ENCODE measurements at regions not wholly inside any gene's neighbourhood (a gene's known extent, or its start where the extent isn't known, plus 50 kb on each side); places are given as distances from the start of the nearest gene placed in this dataset.
"Not testable (repeated sequence)": the region's sequence is repeated elsewhere in the genome, so short reads cannot be mapped to it uniquely, and the experiment has no call there.

GRCh38 chr18:47389210-47389609, 137.8 kb upstream of the SKOR2 start:
- H3K36me3 ChIP-seq (ENCODE audit: control insufficient read depth in 2 of 2, insufficient read depth in 2 of 2, low read length in 1 of 2): no peaks in the 10 kb centered on the region
- WGBS, 2 donors: 17 to 26% methylated on average over 2 of the region's 2 CpGs
- no peaks in the 10 kb centered on the region for H3K4me1 ChIP-seq (ENCODE audit: control insufficient read depth in 2 of 2, insufficient read depth in 2 of 2, low read length in 1 of 2)
- no peaks in the 10 kb centered on the region for H3K9me3 ChIP-seq (ENCODE audit: control insufficient read depth in 2 of 2, insufficient read depth in 1 of 2, low read depth in 1 of 2, low read length in 1 of 2)
- no peak overlapping the region for H3K4me3 ChIP-seq (ENCODE audit: low read depth in 1 of 2, low read length in 2 of 2)
- H3K27me3 ChIP-seq (ENCODE audit: control insufficient read depth in 1 of 2, insufficient read depth in 2 of 2, low read length in 2 of 2): no peaks in the 10 kb centered on the region
- H3K27ac ChIP-seq (ENCODE audit: low read depth in 2 of 2, low read length in 1 of 2): no peak overlapping the region

GRCh38 chr18:47387864-47388263, 136.4 kb upstream of the SKOR2 start:
- H3K27me3 ChIP-seq (ENCODE audit: control insufficient read depth in 1 of 2, insufficient read depth in 2 of 2, low read length in 2 of 2): peaks cover 0 to 2% of the 10 kb centered on the region in 2 donors
- no peaks in the 10 kb centered on the region for H3K4me1 ChIP-seq (ENCODE audit: control insufficient read depth in 2 of 2, insufficient read depth in 2 of 2, low read length in 1 of 2)
- no peak overlapping the region for H3K27ac ChIP-seq (ENCODE audit: low read depth in 2 of 2, low read length in 1 of 2)
- no peaks in the 10 kb centered on the region for H3K36me3 ChIP-seq (ENCODE audit: control insufficient read depth in 2 of 2, insufficient read depth in 2 of 2, low read length in 1 of 2)
- no peaks in the 10 kb centered on the region for H3K9me3 ChIP-seq (ENCODE audit: control insufficient read depth in 2 of 2, insufficient read depth in 1 of 2, low read depth in 1 of 2, low read length in 1 of 2)
- no peak overlapping the region for H3K4me3 ChIP-seq (ENCODE audit: low read depth in 1 of 2, low read length in 2 of 2)

- no peak overlapping the region for H3K27ac ChIP-seq (ENCODE audit: low read depth in 2 of 2, low read length in 1 of 2)
- H3K27me3 ChIP-seq (ENCODE audit: control insufficient read depth in 1 of 2, insufficient read depth in 2 of 2, low read length in 2 of 2): peaks cover 0 to 2% of the 10 kb centered on the region in 2 donors
- no peaks in the 10 kb centered on the region for H3K4me1 ChIP-seq (ENCODE audit: control insufficient read depth in 2 of 2, insufficient read depth in 2 of 2, low read length in 1 of 2)
- no peak overlapping the region for H3K4me3 ChIP-seq (ENCODE audit: low read depth in 1 of 2, low read length in 2 of 2)
- H3K9me3 ChIP-seq (ENCODE audit: control insufficient read depth in 2 of 2, insufficient read depth in 1 of 2, low read depth in 1 of 2, low read length in 1 of 2): no peaks in the 10 kb centered on the region
- WGBS, 2 donors: 56 to 71% methylated on average over 1 of the region's 1 CpG
- H3K36me3 ChIP-seq (ENCODE audit: control insufficient read depth in 2 of 2, insufficient read depth in 2 of 2, low read length in 1 of 2): no peaks in the 10 kb centered on the region
These were observed 132.3 kb upstream of the SKOR2 start for GRCh38 chr18:47383729-47384128.

GRCh38 chr18:47381975-47382570, 130.6 kb upstream of the SKOR2 start:
- WGBS, 2 donors: 10 to 18% methylated on average over 14 of the region's 14 CpGs
- Histone ChIP-seq H3K36me3 (ENCODE audit: control insufficient read depth in 2 of 2, insufficient read depth in 2 of 2, low read length in 1 of 2) (no peaks in the 10 kb centered on the region), H3K27ac (ENCODE audit: low read depth in 2 of 2, low read length in 1 of 2) (no peak overlapping the region), H3K4me3 (ENCODE audit: low read depth in 1 of 2, low read length in 2 of 2) (no peak overlapping the region), H3K27me3 (ENCODE audit: control insufficient read depth in 1 of 2, insufficient read depth in 2 of 2, low read length in 2 of 2) (peaks cover 0 to 2% of the 10 kb centered on the region in 2 donors), H3K4me1 (ENCODE audit: control insufficient read depth in 2 of 2, insufficient read depth in 2 of 2, low read length in 1 of 2) (no peaks in the 10 kb centered on the region), H3K9me3 (ENCODE audit: control insufficient read depth in 2 of 2, insufficient read depth in 1 of 2, low read depth in 1 of 2, low read length in 1 of 2) (no peaks in the 10 kb centered on the region)

- H3K27ac ChIP-seq (ENCODE audit: low read depth in 2 of 2, low read length in 1 of 2): no peak overlapping the region
- H3K4me1 ChIP-seq (ENCODE audit: control insufficient read depth in 2 of 2, insufficient read depth in 2 of 2, low read length in 1 of 2): no peaks in the 10 kb centered on the region
- H3K36me3 ChIP-seq (ENCODE audit: control insufficient read depth in 2 of 2, insufficient read depth in 2 of 2, low read length in 1 of 2): no peaks in the 10 kb centered on the region
- WGBS, 2 donors: 83 to 86% methylated on average over 1 of the region's 1 CpG
- no peaks in the 10 kb centered on the region for H3K9me3 ChIP-seq (ENCODE audit: control insufficient read depth in 2 of 2, insufficient read depth in 1 of 2, low read depth in 1 of 2, low read length in 1 of 2)
- H3K27me3 ChIP-seq (ENCODE audit: control insufficient read depth in 1 of 2, insufficient read depth in 2 of 2, low read length in 2 of 2): peaks cover 0 to 2% of the 10 kb centered on the region in 2 donors
- no peak overlapping the region for H3K4me3 ChIP-seq (ENCODE audit: low read depth in 1 of 2, low read length in 2 of 2)
These were observed 128.7 kb upstream of the SKOR2 start for GRCh38 chr18:47380153-47380552.

- WGBS, 2 donors: 65 to 81% methylated on average over 3 of the region's 3 CpGs
These were observed 122.0 kb upstream of the SKOR2 start for GRCh38 chr18:47373465-47373864.

GRCh38 chr18:47370052-47370451, 118.6 kb upstream of the SKOR2 start:
- Histone ChIP-seq H3K9me3 (ENCODE audit: control insufficient read depth in 2 of 2, insufficient read depth in 1 of 2, low read depth in 1 of 2, low read length in 1 of 2) (no peaks in the 10 kb centered on the region), H3K27me3 (ENCODE audit: control insufficient read depth in 1 of 2, insufficient read depth in 2 of 2, low read length in 2 of 2) (peaks cover 0 to 4% of the 10 kb centered on the region in 2 donors)
- 65 to 69% methylated on average over 2 of the region's 2 CpGs for WGBS, 2 donors

More at GRCh38 chr18:47373465-47373864, 122.0 kb upstream of the SKOR2 start:
- no peak overlapping the region for H3K4me3 ChIP-seq (ENCODE audit: low read depth in 1 of 2, low read length in 2 of 2)
- peaks cover 0 to 4% of the 10 kb centered on the region in 2 donors for H3K27me3 ChIP-seq (ENCODE audit: control insufficient read depth in 1 of 2, insufficient read depth in 2 of 2, low read length in 2 of 2)
- no peak overlapping the region for H3K27ac ChIP-seq (ENCODE audit: low read depth in 2 of 2, low read length in 1 of 2)
- no peaks in the 10 kb centered on the region for H3K4me1 ChIP-seq (ENCODE audit: control insufficient read depth in 2 of 2, insufficient read depth in 2 of 2, low read length in 1 of 2)
- no peaks in the 10 kb centered on the region for H3K9me3 ChIP-seq (ENCODE audit: control insufficient read depth in 2 of 2, insufficient read depth in 1 of 2, low read depth in 1 of 2, low read length in 1 of 2)
- H3K36me3 ChIP-seq (ENCODE audit: control insufficient read depth in 2 of 2, insufficient read depth in 2 of 2, low read length in 1 of 2): no peaks in the 10 kb centered on the region

GRCh38 chr18:47354061-47354460, 102.6 kb upstream of the SKOR2 start:
- H3K36me3 ChIP-seq (ENCODE audit: control insufficient read depth in 2 of 2, insufficient read depth in 2 of 2, low read length in 1 of 2); H3K27ac ChIP-seq (ENCODE audit: low read depth in 2 of 2, low read length in 1 of 2); H3K4me3 ChIP-seq (ENCODE audit: low read depth in 1 of 2, low read length in 2 of 2); H3K4me1 ChIP-seq (ENCODE audit: control insufficient read depth in 2 of 2, insufficient read depth in 2 of 2, low read length in 1 of 2); H3K27me3 ChIP-seq (ENCODE audit: control insufficient read depth in 1 of 2, insufficient read depth in 2 of 2, low read length in 2 of 2); H3K9me3 ChIP-seq (ENCODE audit: control insufficient read depth in 2 of 2, insufficient read depth in 1 of 2, low read depth in 1 of 2, low read length in 1 of 2): not testable (repeated sequence)
- WGBS, 2 donors: 87 to 89% methylated on average over 11 to 15 of the region's 15 CpGs

More at GRCh38 chr18:47370052-47370451, 118.6 kb upstream of the SKOR2 start:
- no peaks in the 10 kb centered on the region for H3K36me3 ChIP-seq (ENCODE audit: control insufficient read depth in 2 of 2, insufficient read depth in 2 of 2, low read length in 1 of 2)
- no peaks in the 10 kb centered on the region for H3K4me1 ChIP-seq (ENCODE audit: control insufficient read depth in 2 of 2, insufficient read depth in 2 of 2, low read length in 1 of 2)
- no peak overlapping the region for H3K4me3 ChIP-seq (ENCODE audit: low read depth in 1 of 2, low read length in 2 of 2)
- no peak overlapping the region for H3K27ac ChIP-seq (ENCODE audit: low read depth in 2 of 2, low read length in 1 of 2)

GRCh38 chr18:47346016-47346415, 94.6 kb upstream of the SKOR2 start:
- no peaks in the 10 kb centered on the region for H3K27me3 ChIP-seq (ENCODE audit: control insufficient read depth in 1 of 2, insufficient read depth in 2 of 2, low read length in 2 of 2)
- no peaks in the 10 kb centered on the region for H3K9me3 ChIP-seq (ENCODE audit: control insufficient read depth in 2 of 2, insufficient read depth in 1 of 2, low read depth in 1 of 2, low read length in 1 of 2)
- H3K4me1 ChIP-seq (ENCODE audit: control insufficient read depth in 2 of 2, insufficient read depth in 2 of 2, low read length in 1 of 2): no peaks in the 10 kb centered on the region
- H3K4me3 ChIP-seq (ENCODE audit: low read depth in 1 of 2, low read length in 2 of 2): no peak overlapping the region
- no peak overlapping the region for H3K27ac ChIP-seq (ENCODE audit: low read depth in 2 of 2, low read length in 1 of 2)
- WGBS, 2 donors: 57 to 78% methylated on average over 1 of the region's 1 CpG
- no peaks in the 10 kb centered on the region for H3K36me3 ChIP-seq (ENCODE audit: control insufficient read depth in 2 of 2, insufficient read depth in 2 of 2, low read length in 1 of 2)

- no peaks in the 10 kb centered on the region for H3K36me3 ChIP-seq (ENCODE audit: control insufficient read depth in 2 of 2, insufficient read depth in 2 of 2, low read length in 1 of 2)
- no peaks in the 10 kb centered on the region for H3K27me3 ChIP-seq (ENCODE audit: control insufficient read depth in 1 of 2, insufficient read depth in 2 of 2, low read length in 2 of 2)
- H3K27ac ChIP-seq (ENCODE audit: low read depth in 2 of 2, low read length in 1 of 2): no peak overlapping the region
- H3K4me1 ChIP-seq (ENCODE audit: control insufficient read depth in 2 of 2, insufficient read depth in 2 of 2, low read length in 1 of 2): no peaks in the 10 kb centered on the region
- no peaks in the 10 kb centered on the region for H3K9me3 ChIP-seq (ENCODE audit: control insufficient read depth in 2 of 2, insufficient read depth in 1 of 2, low read depth in 1 of 2, low read length in 1 of 2)
- no peak overlapping the region for H3K4me3 ChIP-seq (ENCODE audit: low read depth in 1 of 2, low read length in 2 of 2)
- 66 to 72% methylated on average over 4 of the region's 4 CpGs for WGBS, 2 donors
These were observed 93.8 kb upstream of the SKOR2 start for GRCh38 chr18:47345291-47345690.

Data from esophagus (tissue), 2 donors.